GM12878 (cell line): ENCODE measurements at regions not wholly inside any gene's neighbourhood (a gene's known extent, or its start where the extent isn't known, plus 50 kb on each side); places are given as distances from the start of the nearest gene placed in this dataset.

ENCODE experiments used
- ATAC-seq: fragments of 200-7000 bp; cut with Tn5 transposase; 3 replicates; pipeline ENCODE4 v1.9.1; 2020; ENCODE audit warnings: mild to moderate bottlenecking, moderate library complexity
- BruUV-seq: library from RNA; stranded (reverse); fragments of 400-500 nt; replicated peaks from 2 replicates; lab custom pipeline; 2021; lab: Mats Ljungman, UMichigan
- CTCF ChIA-PET: fragments of 300-600 bp; sonication (Branson Sonifier 250); formaldehyde crosslinking; extraction: SDS; loops from one replicate; lab custom pipeline; 2021; ENCODE audit warnings: inconsistent platforms; lab: Yijun Ruan, JAX
- POLR2A ChIA-PET: fragments of 350-600 bp; formaldehyde crosslinking; extraction: SDS; loops from one replicate; lab custom pipeline; 2021; ENCODE audit warnings: inconsistent platforms; lab: Charles Lee
- RAD21 ChIA-PET: fragments of 300-600 bp; sonication (Branson Sonifier 250); formaldehyde crosslinking; loops from one replicate; lab custom pipeline; 2023; ENCODE audit warnings: antibody characterized with exemption; ENCODE audit not compliant: unreplicated experiment; lab: Charles Lee
- SMC1A ChIA-PET: fragments of 300-600 bp; sonication (Branson Sonifier 250); formaldehyde crosslinking; loops from one replicate; lab custom pipeline; 2023; ENCODE audit not compliant: unreplicated experiment, uncharacterized antibody; lab: Charles Lee
- DNase-seq: peaks from one replicate; pipeline ENCODE4 v3.0.0-alpha.2; 2011; ENCODE audit warnings: low read depth, low spot score
- FAIRE-seq: peaks from 3 replicates; lab custom pipeline; 2011; peaks lifted over from hg19 to GRCh38; lab: Jason Lieb, UNC
- H2AFZ ChIP-seq: 2 replicates; pipeline ENCODE4 v1.6.0; 2011; ENCODE audit warnings: low read depth, low read length, control low read depth; ENCODE audit not compliant: control insufficient read depth
- H3K27ac ChIP-seq: 2 replicates; pipeline ENCODE4 v1.5.1; 2011; ENCODE audit warnings: control low read depth; ENCODE audit not compliant: control insufficient read depth, insufficient read depth
- H3K27me3 ChIP-seq, 2 experiments: replicated peaks in 1 of 2; 2 replicates each; pipeline versions ENCODE4 v1.6.0 to v1.6.1; 2011; ENCODE audit warnings: low read length in 1 of 2; ENCODE audit not compliant: control insufficient read depth in 2 of 2, insufficient read depth in 2 of 2
- H3K36me3 ChIP-seq, 2 experiments: 2 replicates each; pipeline ENCODE4 v1.5.1; 2011; ENCODE audit warnings: low read length in 1 of 2; ENCODE audit not compliant: control insufficient read depth in 2 of 2, insufficient read depth in 2 of 2
- H3K4me1 ChIP-seq: 2 replicates; pipeline ENCODE4 v1.6.1; 2011; ENCODE audit warnings: mild to moderate bottlenecking, low read length, moderate library complexity, mixed read lengths; ENCODE audit not compliant: control insufficient read depth, insufficient read depth
- H3K4me2 ChIP-seq: 2 replicates; pipeline ENCODE4 v1.6.0; 2011; ENCODE audit warnings: control low read depth; ENCODE audit not compliant: control insufficient read depth, insufficient read depth
- H3K4me3 ChIP-seq: fragments of 200-600 bp; sonication (generic); 2 replicates; pipeline ENCODE4 v1.5.1; 2016
- H3K79me2 ChIP-seq: 2 replicates; pipeline ENCODE4 v1.6.0; 2011; ENCODE audit warnings: low read length; ENCODE audit not compliant: control insufficient read depth, insufficient read depth
- H3K9ac ChIP-seq: 2 replicates; pipeline ENCODE4 v1.8.0; 2011; ENCODE audit warnings: low read length, control low read depth, mixed read lengths; ENCODE audit not compliant: control insufficient read depth, insufficient read depth
- H3K9me3 ChIP-seq: replicated peaks from 3 replicates; pipeline ENCODE4 v1.5.1; 2011; ENCODE audit warnings: mild to moderate bottlenecking, low read length; ENCODE audit not compliant: control insufficient read depth, insufficient read depth
- H4K20me1 ChIP-seq: 2 replicates; pipeline ENCODE4 v1.6.0; 2011; ENCODE audit not compliant: control insufficient read depth, insufficient read depth
- PML ChIP-seq: IDR thresholded peaks from 2 replicates; pipeline ENCODE4 v1.6.1; 2012; ENCODE audit warnings: low read length, inconsistent platforms
- RAD51 ChIP-seq: fragments of 450-650 bp; IDR thresholded peaks from 2 replicates; pipeline ENCODE4 v1.6.1; 2016; ENCODE audit warnings: moderate library complexity, mild to moderate bottlenecking, inconsistent platforms
- SPI1 ChIP-seq: IDR thresholded peaks from 2 replicates; pipeline ENCODE4 v1.6.1; 2011; ENCODE audit warnings: low read depth, mild to moderate bottlenecking, low read length, moderate library complexity, borderline replicate concordance; ENCODE audit not compliant: insufficient read depth
- TAF1 ChIP-seq: IDR thresholded peaks from 2 replicates; pipeline ENCODE4 v1.6.1; 2011; ENCODE audit warnings: mild to moderate bottlenecking, low read depth, low read length, borderline replicate concordance
- TBL1XR1 ChIP-seq: IDR thresholded peaks from 2 replicates; pipeline ENCODE4 v1.6.1; 2012; ENCODE audit warnings: low read depth, low read length, improper control_type of control experiment
- YY1 ChIP-seq: IDR thresholded peaks from 2 replicates; pipeline ENCODE4 v1.6.1; 2011; ENCODE audit warnings: low read depth, mild to moderate bottlenecking, low read length
- ZBED1 ChIP-seq: IDR thresholded peaks from 2 replicates; pipeline ENCODE4 v1.6.1; 2016; ENCODE audit warnings: borderline replicate concordance
- WGBS: methylation state at CpG from one replicate; pipeline ENCODE4 v1.1.6; 2016; ENCODE audit warnings: low lambda C conversion rate; ENCODE audit not compliant: insufficient replicate concordance, insufficient coverage; ENCODE audit errors: missing lambda C conversion rate; 5-methylcytosine and 5-hydroxymethylcytosine counted together
- in situ Hi-C: fragments of 300-500 bp; cut with MboI; formaldehyde crosslinking; loops from 9 replicates; pipeline ENCODE4 v1.14.3; 2018; ENCODE audit warnings: mixed read lengths
- intact Hi-C: fragments of 100-400 bp; cut with micrococcal nuclease; formaldehyde crosslinking; loops from one replicate; pipeline ENCODE4 v1.14.2; 2022; ENCODE audit not compliant: unreplicated experiment
- TF ChIP-seq, protein P1 (sequence below): fragments of 150-350 bp; IDR thresholded peaks from 2 replicates; pipeline ENCODE4 v1.6.1; 2016; ENCODE audit warnings: low read depth, low read length
- TF ChIP-seq, protein P2 (sequence below): fragments of 150-350 bp; IDR thresholded peaks from 2 replicates; pipeline ENCODE4 v1.6.1; 2014; ENCODE audit warnings: mild to moderate bottlenecking, low read depth, low read length
- TF ChIP-seq, protein P3 (sequence below): fragments of 450-650 bp; IDR thresholded peaks from 2 replicates; pipeline ENCODE4 v1.6.1; 2017; ENCODE audit warnings: mild to moderate bottlenecking, moderate library complexity
- TF ChIP-seq, protein P4 (sequence below): fragments of 450-650 bp; formaldehyde crosslinking; IDR thresholded peaks from 2 replicates; pipeline ENCODE4 v1.5.0; 2022; ENCODE audit warnings: mild to moderate bottlenecking, missing genetic modification characterization

DNA sequence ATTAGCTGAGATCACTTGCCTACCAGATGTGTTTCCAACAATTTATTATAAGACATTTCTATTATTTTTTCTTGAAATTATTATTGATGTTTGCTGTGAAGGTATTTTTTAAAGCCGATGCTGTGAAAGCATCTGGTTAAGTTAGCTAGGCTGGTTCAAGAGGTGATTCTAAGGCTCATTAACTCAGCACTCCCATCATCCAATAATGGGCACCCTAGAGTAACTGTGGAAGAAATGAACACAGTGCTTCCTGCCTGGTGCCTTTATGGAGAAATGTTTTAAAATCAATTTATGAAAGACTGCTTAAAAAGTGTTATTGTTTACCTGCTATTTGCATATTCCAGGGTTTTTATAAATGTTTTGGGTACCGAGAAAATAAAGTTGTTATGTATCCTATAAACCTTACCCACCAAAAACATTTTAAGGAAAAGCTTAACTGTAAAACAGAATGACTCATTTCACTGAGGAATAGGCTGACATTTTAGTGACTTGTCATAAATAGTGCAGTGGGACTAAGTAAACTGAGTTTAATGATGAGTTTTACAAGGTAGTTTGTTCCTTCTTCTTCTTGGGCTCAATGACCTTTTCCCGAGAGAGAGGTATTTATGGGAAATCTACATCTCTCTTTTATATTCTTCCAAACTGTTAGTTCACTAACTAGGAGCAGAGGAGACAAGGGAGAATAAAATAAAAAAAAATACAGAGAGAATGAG is 310.0 kb upstream of the AADAT start:
- in situ Hi-C loops: no loop called here
- Histone ChIP-seq H3K27ac (no peak overlapping the region), H3K36me3 (no peaks in the 10 kb centered on the region), H2AFZ (no peak overlapping the region), H3K4me2 (no peak overlapping the region), H3K27me3 (no peaks in the 10 kb centered on the region), H4K20me1 (no peaks in the 10 kb centered on the region), H3K9ac (no peak overlapping the region), H3K79me2 (no peaks in the 10 kb centered on the region), H3K4me1 (no peaks in the 10 kb centered on the region), H3K4me3 (no peak overlapping the region), H3K9me3 (no peaks in the 10 kb centered on the region)
- no TSS peak for BruUV-seq
- SMC1A ChIA-PET: interaction anchor here (1.2 to 1.6 kb wide), 2 partner anchors 97 to 138 kb away, joined by 4 to 5 read pairs; no protein-coding TSS in a partner anchor
- DNase-seq: no peak
- no peak for FAIRE-seq
- ATAC-seq: no peak
- RAD21 ChIA-PET: interaction anchor here (1.1 kb wide), 1 partner anchor 101 kb away, joined by 3 read pairs; no protein-coding TSS in a partner anchor
- intact Hi-C loops: loop anchor here (10.0 kb wide), 1 partner anchor 455 kb away; no protein-coding TSS in a partner anchor
- WGBS: 0% methylated on average over 3 of the region's 3 CpGs
- CTCF ChIA-PET: interaction anchor here (0.6 to 2.7 kb wide), 9 partner anchors 54 to 260 kb away, joined by 3 to 14 read pairs (median 3); no protein-coding TSS in a partner anchor
- POLR2A ChIA-PET: no interaction called here
- TF ChIP-seq TBL1XR1: no peak
- no peak for TF ChIP-seq TAF1
- no peak for TF ChIP-seq RAD51
- TF ChIP-seq, protein P1, sequence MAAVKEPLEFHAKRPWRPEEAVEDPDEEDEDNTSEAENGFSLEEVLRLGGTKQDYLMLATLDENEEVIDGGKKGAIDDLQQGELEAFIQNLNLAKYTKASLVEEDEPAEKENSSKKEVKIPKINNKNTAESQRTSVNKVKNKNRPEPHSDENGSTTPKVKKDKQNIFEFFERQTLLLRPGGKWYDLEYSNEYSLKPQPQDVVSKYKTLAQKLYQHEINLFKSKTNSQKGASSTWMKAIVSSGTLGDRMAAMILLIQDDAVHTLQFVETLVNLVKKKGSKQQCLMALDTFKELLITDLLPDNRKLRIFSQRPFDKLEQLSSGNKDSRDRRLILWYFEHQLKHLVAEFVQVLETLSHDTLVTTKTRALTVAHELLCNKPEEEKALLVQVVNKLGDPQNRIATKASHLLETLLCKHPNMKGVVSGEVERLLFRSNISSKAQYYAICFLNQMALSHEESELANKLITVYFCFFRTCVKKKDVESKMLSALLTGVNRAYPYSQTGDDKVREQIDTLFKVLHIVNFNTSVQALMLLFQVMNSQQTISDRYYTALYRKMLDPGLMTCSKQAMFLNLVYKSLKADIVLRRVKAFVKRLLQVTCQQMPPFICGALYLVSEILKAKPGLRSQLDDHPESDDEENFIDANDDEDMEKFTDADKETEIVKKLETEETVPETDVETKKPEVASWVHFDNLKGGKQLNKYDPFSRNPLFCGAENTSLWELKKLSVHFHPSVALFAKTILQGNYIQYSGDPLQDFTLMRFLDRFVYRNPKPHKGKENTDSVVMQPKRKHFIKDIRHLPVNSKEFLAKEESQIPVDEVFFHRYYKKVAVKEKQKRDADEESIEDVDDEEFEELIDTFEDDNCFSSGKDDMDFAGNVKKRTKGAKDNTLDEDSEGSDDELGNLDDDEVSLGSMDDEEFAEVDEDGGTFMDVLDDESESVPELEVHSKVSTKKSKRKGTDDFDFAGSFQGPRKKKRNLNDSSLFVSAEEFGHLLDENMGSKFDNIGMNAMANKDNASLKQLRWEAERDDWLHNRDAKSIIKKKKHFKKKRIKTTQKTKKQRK: no peak
- no peak for TF ChIP-seq SPI1
- TF ChIP-seq, protein P2, sequence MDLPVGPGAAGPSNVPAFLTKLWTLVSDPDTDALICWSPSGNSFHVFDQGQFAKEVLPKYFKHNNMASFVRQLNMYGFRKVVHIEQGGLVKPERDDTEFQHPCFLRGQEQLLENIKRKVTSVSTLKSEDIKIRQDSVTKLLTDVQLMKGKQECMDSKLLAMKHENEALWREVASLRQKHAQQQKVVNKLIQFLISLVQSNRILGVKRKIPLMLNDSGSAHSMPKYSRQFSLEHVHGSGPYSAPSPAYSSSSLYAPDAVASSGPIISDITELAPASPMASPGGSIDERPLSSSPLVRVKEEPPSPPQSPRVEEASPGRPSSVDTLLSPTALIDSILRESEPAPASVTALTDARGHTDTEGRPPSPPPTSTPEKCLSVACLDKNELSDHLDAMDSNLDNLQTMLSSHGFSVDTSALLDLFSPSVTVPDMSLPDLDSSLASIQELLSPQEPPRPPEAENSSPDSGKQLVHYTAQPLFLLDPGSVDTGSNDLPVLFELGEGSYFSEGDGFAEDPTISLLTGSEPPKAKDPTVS: no peak
- TF ChIP-seq, protein P3, sequence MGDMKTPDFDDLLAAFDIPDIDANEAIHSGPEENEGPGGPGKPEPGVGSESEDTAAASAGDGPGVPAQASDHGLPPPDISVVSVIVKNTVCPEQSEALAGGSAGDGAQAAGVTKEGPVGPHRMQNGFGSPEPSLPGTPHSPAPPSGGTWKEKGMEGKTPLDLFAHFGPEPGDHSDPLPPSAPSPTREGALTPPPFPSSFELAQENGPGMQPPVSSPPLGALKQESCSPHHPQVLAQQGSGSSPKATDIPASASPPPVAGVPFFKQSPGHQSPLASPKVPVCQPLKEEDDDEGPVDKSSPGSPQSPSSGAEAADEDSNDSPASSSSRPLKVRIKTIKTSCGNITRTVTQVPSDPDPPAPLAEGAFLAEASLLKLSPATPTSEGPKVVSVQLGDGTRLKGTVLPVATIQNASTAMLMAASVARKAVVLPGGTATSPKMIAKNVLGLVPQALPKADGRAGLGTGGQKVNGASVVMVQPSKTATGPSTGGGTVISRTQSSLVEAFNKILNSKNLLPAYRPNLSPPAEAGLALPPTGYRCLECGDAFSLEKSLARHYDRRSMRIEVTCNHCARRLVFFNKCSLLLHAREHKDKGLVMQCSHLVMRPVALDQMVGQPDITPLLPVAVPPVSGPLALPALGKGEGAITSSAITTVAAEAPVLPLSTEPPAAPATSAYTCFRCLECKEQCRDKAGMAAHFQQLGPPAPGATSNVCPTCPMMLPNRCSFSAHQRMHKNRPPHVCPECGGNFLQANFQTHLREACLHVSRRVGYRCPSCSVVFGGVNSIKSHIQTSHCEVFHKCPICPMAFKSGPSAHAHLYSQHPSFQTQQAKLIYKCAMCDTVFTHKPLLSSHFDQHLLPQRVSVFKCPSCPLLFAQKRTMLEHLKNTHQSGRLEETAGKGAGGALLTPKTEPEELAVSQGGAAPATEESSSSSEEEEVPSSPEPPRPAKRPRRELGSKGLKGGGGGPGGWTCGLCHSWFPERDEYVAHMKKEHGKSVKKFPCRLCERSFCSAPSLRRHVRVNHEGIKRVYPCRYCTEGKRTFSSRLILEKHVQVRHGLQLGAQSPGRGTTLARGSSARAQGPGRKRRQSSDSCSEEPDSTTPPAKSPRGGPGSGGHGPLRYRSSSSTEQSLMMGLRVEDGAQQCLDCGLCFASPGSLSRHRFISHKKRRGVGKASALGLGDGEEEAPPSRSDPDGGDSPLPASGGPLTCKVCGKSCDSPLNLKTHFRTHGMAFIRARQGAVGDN: no peak
- no peak for TF ChIP-seq ZBED1
- TF ChIP-seq, protein P4, sequence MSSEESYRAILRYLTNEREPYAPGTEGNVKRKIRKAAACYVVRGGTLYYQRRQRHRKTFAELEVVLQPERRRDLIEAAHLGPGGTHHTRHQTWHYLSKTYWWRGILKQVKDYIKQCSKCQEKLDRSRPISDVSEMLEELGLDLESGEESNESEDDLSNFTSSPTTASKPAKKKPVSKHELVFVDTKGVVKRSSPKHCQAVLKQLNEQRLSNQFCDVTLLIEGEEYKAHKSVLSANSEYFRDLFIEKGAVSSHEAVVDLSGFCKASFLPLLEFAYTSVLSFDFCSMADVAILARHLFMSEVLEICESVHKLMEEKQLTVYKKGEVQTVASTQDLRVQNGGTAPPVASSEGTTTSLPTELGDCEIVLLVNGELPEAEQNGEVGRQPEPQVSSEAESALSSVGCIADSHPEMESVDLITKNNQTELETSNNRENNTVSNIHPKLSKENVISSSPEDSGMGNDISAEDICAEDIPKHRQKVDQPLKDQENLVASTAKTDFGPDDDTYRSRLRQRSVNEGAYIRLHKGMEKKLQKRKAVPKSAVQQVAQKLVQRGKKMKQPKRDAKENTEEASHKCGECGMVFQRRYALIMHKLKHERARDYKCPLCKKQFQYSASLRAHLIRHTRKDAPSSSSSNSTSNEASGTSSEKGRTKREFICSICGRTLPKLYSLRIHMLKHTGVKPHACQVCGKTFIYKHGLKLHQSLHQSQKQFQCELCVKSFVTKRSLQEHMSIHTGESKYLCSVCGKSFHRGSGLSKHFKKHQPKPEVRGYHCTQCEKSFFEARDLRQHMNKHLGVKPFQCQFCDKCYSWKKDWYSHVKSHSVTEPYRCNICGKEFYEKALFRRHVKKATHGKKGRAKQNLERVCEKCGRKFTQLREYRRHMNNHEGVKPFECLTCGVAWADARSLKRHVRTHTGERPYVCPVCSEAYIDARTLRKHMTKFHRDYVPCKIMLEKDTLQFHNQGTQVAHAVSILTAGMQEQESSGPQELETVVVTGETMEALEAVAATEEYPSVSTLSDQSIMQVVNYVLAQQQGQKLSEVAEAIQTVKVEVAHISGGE (CRISPR knock-in tag): no peak
- no peak for TF ChIP-seq PML
- TF ChIP-seq YY1: no peak
